Fibroblast of skin of right biceps (primary cell): ENCODE measurements at regions not wholly inside any gene's neighbourhood (a gene's known extent, or its start where the extent isn't known, plus 50 kb on each side); places are given as distances from the start of the nearest gene placed in this dataset.
A peak's percentile ranks its signal among the peaks of the same experiment; 100 is the strongest.
"Not testable (repeated sequence)": the region's sequence is repeated elsewhere in the genome, so short reads cannot be mapped to it uniquely, and the experiment has no call there.

Experiments
- DNase-seq: peaks from one replicate; pipeline ENCODE4 v3.0.0-alpha.2; 2013

DNA sequence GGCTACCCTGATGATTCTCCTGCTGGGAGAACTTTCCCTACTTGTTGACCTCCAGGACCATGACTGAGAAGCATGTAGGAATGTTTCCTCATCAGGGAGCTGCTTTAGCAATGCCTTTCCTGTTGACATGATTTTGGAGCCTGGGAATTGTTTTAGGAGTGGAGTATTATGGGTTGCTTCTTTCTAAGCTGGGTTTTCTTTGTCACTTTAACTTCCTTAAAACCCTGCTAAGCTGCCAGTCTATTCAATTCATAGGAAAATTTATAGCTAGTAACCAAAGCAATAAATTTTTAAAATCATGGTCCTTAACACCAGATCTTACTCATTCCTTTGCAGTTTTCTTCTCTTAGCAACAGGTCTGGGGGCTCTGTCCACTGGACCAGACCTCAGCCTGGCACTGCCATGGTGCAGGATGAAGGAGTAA is 125.6 kb upstream of the TACR1 start:
- DNase-seq: no peak

DNA sequence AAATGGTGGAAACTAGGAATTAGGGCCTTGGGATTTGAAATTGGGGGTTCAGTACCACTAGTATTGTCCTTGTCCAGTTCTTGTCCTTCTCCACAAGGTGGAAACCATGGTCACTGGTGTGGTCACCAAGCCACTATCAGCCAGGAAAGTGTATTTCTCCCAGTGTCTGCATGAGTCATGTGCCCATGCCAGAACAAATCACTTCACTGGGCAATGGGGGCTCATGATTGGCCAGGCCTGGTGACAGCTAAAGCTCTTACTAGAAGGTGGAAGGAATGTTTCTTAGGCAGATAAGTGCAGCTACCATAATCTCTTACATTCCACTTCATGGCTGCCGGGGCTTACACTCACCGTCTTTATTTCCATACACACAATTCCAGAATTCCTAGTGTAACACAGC is 124.8 kb upstream of the TACR1 start:
- DNase-seq: peak; percentile 26

DNA sequence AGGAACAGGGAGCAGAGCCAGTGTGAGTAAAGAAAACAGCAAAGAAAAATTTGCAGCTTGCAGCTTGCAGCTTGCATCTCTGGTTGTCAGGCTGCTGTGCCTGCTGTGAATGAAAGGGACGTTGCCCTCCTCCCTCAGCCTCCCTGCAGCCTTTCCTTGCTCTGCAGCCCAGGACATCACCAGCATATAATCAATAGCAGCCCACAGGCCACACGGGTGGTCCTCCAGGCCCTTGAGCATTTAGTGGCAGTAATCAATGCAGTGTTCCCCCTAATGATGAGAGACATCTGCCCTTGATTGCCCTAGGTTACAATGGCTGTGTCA is 122.2 kb upstream of the TACR1 start:
- DNase-seq: no peak

DNA sequence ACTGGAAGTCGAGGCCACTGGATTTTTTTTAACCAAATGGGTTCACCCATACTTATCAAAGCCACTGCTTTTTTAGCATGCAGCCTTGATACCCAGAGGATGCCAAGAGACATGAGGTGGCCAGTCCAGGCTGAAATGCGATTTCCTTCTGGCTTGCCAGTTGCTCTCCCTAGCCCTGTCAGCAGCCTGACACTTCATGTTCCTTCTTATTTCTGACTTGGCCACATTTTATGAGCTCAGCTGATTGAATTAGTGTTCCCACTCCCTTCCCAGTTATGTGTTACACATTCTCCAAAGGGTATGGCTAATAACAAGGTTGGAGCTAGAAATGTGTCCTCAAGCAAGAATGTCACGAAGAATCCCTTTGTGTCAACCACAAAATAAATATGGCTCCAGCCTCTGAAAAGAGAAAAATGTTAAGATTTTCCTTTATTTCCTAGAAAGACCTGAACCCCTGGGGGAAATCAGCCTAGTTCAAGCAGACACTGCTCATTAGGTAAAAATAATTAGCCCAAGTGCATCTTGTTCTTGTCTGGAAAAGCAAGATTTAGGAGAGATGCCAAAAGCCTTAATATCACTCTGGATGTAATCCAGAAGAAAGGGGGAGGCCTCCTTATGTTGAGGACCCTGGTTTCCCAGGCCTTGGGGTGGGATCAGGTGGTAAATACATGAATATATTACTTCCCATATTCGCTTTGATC is 121.7 kb upstream of the TACR1 start:
- DNase-seq: peak; percentile 23

DNA sequence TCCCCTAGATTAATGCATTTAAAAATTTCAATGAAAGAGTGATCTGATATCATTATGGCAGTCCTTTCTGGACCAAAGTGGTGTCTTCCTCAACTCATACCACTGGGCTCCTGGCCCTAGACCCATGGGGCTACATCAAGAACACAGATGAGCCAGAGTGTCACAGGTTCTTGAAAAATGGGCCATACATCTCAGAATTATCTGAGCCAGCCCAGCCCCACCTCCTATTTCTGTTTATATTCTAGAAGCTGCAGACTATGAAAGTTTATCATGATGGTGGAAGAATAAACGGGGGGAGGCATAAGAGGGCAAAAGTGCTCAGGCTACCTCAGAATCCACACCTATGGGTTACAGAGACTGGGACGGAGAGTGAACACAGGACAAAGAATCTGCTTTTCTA is 120.6 kb upstream of the TACR1 start:
- DNase-seq: no peak

DNA sequence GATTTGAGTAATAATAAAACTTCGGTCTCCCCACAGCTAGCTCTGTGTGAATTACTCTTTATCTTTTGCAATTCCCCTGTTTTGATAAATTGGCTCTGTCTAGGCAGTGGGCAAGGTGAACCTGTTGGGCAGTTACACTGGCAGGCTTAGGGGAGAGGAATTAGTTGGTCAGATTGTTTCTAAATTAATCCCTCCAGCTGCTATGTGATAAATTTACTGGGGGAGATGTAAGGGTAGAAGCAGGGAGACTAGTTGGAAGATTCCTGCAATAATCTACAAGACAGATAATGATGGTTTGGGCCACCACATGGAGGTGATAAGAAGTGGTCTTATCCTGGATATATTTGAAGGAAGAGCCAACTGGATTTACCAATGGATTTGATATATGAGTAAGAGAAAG is 118.5 kb upstream of the TACR1 start:
- DNase-seq: no peak

DNA sequence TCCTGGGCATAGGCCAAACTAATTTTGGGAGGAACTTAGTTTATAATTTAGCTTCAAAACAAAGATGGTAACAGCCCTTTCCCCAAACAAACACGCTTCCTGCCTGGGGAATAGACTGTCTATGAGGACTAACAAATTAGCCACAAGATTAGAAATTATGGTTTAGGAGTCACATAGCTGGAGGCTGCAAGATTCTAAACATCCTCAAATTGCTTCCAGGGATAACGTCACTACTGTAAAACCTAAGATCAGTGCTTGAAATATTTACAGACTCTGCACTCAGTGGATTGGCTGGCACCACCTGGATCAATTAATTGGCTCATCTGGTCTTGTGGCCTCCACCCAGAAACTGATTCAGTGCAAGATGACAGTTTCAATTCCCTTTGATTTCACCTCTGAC is 118.0 kb upstream of the TACR1 start:
- no peak for DNase-seq

DNA sequence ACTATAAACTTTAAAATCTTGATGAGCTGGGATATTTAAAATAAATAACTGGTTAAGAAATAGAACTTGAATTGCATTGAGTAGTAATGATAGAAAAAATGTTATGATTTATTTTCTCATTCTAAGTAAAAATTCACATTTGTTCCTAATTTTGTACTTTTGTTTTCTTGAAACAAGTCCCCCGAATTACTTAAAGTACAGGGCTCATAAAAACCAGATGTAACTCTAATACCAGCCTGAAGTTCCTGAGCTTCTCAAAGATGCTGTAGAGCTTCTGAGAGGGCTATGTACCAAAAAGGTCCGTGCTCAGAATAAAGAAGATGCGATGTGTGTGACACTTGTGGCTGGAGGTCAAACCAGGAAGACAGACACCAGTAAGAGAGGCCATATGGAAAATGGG is 116.1 kb upstream of the TACR1 start:
- DNase-seq: no peak

DNA sequence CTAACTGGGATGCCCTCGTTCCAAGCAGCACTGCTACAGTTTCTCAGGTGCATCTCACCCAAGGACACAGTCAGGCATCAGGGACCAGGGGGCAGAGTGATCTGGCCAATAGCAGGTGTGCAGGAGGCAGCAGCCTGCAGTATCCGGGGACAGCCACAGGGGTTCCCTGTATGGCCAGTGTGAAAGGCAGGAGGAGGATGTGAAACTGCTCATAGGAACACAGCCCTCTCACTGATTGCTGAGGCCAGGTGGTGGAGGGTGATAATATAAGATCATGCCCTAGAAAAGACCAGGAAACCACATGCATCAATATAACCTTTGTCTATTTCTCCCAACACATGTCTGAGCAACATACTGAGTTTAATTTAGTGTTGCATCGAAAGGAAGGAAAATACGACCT is 112.7 kb upstream of the TACR1 start:
- no peak for DNase-seq

DNA sequence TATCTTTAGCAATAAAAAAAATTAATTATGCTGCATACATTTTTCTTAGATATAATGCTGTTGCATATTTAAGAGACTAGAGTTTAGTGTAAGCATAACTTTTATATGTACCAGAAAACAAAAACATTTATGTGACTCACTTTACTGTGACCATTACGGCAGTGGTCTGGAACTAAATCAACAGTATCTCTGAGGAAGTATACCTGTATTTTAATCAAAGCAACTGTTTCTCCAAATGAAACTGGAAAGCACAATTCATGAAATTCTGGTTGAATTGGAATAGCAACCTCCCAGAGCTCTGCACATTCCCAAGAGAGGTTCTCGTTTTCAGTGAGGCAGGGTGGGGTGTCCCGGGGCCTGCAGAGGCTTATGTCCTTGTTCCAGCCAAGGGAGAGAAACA is 112.2 kb upstream of the TACR1 start:
- DNase-seq: no peak

DNA sequence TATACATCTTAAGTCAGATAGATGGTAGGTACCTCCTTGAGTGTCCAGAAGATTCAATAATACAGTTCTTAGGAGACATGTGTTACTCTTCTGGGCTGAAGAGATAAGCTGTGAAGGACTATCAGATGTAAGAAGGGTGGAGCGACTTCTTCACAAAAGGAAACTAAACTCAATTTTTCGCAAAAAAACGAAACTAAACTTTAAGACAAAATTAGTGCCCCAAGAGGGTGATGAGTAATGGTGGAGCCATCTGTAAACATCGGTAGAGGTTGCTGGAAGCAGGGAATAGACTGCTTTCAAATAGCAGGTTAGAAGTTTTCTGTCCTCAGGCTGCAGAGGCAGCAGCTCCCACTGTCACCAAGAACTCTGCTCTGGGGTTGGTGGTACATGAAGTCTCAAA is 111.6 kb upstream of the TACR1 start:
- DNase-seq: peak; percentile 31

DNA sequence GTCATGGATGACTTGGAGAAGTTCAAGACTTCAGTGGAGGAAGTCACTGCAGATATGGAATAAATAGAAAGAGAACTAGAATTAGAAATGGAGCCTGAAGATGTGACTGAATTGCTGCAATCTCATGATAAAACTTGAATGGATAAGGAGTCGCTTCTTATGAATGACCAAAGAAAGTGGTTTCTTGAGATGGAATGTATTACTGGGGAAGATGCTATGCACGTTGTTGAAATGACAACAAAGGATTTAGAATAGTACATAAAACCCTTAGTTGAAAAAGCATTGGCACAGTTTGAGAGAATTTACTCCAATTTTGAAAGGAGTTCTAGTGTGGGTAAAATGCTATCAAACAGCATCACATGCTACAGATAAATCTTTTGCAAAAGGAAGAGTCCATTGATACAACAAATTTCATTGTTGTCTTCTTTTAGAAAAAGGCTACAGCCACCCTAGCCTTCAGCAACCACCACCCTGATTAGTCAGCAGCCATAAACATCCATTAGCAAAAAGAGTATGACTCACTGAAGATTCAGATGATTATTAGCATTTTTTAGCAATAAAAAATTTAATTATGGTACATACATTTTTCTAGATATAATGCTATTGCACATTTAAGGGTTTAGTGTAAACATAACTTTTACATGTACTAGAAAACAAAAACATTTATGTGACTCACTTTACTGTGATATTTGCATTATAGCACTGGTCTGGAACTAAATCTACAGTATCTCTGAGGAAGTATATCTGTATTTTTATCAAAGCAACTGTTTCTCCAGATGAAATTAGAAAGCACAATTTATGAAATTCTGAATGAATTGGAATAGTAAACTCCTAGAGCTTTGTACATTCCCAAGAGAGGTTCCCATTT is 110.5 kb upstream of the TACR1 start:
- DNase-seq: peak; percentile 50

DNA sequence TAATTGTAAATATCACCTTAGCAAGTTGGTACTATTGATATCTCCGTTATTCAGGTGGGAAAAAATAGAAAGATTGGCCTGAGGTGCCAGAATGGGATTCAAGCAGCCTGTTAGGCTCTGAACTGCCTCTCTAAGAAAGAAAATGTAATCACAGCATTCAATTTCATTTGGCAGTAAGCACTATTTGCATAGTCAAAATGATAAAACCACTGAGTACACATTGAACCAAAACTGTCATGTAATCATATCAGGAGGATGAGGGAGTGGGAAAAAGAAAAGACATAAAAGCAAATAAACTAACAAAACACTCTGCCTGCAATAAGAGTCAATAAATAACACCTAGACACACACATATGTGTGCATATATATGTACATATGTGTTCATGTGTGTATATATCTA is 103.9 kb upstream of the TACR1 start:
- no peak for DNase-seq

DNA sequence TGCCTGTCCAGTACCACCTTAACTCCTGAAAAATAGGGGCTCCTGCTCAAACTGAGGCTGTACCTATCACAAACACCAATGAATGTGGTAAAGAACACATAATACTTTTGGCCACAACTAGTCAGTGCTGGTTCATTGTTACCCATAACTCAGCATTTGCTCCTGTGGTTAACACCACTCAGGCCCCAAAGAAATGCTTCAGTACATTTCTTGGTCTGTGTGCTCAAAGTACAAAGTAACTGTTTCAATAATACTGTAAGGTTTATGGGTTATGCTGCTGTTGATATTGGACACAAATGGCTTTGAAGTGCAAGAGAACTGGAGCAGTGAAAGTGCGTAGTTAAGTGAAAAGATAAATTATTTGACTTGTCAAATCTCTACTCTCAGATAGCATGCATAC is 95.0 kb upstream of the TACR1 start:
- DNase-seq: no peak

DNA sequence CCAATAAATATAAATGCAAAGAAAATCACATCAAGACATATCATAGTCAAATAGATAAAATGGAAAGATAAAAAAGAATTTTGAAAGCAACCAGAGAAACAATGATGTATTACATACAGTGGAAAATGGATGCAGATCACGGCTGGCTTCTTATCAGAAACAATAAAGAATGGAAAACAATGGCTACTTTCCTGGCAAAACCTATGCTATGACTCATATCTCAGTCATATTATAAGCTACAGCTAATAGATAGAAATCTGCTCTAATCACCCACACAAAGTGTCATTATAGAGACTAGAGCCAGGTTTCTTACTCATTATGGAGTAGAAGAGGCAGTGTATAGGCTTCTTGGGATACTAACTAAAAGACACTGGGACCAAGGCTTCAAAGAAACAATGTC is 93.5 kb upstream of the TACR1 start:
- DNase-seq: peak; percentile 85

DNA sequence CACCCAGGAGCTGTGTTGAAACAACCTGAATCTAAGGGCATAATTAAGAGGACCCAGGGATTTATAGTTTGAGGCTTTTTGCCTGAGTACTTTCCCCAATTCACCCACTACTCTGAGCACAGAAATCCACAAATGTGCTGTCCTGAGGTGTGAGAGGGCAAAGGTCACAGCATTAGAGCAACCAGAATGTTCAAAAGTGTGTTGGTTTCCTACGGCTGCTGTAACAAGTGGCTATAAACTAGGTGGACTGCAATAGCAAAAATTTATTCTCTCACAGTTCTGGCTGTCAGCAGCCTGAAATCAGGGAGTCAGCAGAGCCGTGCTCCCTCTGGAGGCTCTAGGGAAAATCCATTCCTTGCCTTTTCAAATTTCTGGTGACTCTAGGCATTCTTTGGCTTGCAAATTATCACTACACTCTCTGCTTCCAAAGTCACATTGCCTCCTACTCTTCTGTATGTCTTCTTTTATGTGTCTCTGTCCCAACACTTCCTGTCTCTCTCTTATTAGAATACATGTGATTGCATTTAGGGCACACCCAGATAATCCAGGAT is 91.4 kb upstream of the TACR1 start:
- peak; percentile 48 for DNase-seq

DNA sequence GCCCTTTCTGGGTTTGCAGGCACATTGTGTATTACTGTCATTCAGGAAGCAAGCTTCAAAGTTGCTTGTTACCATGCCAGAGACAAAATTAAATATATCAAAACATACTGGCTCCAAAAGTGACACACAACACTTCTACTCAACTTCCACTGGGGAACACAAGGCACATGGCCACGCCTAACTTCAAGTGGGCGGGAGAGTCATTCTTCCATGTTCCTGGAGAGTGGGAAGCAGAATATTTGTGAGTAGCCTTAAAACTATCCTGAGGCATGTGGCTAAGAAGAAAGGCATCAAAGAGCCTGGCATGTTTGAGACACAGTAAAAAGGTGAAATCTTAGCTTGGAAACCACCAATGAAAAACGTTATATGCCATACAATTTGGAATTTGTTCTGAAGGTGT is 90.5 kb upstream of the TACR1 start:
- DNase-seq: peak; percentile 51

DNA sequence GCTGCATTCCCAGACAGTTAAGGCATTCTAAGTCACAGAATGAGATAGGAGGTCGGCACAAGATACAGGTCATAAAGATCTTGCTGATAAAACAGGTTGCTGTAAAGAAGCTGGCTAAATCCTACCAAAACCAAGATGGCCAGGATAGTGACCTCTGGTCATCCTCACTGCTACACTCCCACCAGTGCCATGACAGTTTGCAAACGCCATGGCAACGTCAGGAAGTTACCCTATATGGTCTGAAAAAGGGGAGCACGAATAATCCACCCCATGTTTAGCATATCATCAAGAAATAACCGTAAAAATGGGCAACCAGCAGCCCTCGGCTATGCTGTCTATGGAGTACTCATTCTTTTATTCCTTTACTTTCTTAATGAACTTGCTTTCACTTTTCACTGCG is 89.9 kb upstream of the TACR1 start:
- DNase-seq: not testable (repeated sequence)

DNA sequence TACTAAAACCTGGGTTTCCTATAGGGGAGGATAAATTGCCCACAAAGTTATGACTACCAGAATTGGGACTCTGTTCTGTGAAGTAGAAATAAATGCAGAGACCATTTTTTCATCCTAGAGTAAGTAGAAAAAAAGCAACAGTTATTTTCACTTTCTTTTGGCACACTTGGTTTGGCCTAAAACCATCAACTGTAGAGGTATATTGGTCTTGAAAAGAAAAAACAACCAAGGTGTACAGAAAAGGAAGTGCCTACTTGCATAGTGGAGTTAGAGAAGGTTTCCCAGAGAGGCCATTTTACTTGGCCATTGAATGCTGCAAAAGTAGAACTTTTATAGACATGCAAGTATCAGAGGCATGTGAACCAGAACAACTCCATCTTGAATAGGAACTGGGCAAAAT is 89.4 kb upstream of the TACR1 start:
- DNase-seq: no peak

DNA sequence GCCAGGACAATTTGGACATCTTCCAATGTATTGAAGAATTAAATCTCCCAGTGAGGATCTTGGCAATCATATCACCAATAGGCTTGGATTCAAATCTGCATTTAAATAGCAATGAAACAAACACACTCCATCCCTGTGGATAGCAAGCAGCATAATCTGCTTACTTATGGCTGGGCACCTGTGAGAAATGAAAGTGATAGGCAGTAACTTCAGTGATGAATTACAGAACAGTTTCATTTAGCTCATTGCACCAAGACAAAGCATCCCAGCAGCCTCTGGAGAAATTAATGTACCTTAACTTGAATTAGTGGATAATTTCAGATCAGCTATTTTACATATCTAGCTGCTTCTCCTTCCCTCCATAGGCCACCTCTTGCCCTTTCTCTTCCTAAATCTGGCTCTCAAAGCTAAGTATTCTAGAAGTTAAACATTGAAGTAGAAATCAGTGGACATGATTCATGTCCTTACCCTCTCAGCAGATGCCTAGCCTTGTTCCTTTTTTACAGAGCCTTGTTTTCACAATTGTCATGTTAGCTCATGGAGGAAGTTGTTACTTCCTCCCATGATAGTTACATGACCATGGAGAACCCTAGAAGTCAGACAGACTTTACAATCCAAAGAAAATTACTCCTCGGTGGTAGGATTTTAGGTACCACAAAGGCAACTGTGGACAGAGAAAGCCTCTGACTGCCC is 88.5 kb upstream of the TACR1 start:
- no peak for DNase-seq

DNA sequence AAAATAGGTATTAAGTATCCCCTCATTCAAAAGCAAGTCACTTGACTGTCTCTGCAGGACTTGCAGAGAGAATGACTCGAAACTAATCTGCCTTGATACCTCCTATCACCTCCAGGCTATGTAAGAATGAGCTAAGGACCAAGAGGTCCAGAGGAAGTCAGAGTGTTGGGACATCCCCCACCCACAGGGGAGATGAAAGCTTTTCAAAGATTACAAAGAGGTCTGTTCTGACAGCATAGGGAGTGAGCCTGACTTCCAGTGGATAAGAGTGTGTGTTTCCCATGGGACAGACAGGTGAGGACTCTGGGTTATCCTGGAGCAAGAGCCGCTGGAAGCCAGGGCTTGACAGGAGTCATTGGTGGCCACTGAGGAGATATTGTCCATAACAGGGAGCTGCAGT is 85.0 kb upstream of the TACR1 start:
- no peak for DNase-seq

DNA sequence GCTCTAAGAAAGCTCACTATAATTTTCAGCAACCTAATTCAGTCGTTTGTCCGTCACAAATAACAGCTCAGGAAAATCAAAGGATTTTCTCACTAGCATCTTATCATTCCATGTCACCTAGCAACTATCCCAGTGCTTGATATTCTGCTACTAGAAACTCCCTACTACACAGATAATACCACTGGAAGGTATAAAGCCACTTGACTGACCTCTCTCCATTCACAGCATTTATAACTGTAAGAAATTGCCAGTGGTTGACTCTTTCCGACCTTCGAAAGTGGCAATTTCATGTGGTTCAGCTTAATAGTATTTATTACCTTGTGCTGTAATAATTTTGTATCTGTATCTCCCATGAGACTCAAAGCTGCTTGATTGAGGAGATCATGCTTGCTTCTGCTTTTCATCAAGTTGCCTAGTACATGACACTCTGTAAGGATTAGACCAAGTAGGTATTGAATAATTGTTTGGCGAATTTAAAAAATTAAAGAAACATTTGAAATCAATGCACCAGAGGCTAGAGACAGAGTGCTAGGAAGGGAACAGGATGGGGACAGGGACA is 79.6 kb upstream of the TACR1 start:
- no peak for DNase-seq

DNA sequence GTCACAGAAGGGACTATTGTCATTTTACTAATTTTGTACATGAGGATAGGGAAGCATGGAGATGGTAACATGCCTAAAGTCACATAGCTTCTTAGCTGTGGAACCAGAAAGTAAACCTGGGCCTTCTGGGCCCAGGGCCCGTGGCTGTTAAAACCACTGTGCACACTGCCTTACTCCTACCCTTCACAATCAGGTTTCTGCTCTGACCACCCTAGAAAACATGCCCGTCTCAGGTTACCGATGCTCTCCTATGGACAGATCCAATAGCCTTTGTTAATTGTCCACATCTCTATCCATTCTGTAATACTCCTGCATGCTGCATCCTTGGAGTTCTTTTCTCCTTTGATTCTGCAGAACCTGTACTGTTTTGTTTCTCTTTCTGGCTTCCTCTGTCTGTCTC is 79.0 kb upstream of the TACR1 start:
- DNase-seq: no peak

DNA sequence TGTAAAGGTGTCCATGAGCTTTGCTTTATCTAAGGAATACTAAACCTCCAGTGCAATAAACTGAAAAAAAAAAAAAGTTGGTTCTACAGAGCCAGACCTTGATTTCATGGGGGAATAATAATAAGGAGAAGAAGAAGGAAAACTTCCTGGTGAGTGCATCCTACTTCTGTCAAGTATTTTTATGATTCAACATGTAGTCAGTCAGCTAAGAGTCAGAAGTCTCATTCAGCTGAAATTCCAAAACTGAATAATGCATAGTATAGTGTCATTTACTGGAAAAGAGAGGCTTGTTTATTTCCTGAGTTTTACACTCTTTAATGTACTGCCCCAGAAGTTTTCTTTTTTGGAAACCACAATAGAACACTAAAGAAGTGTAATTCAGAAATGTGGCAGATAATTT is 77.8 kb upstream of the TACR1 start:
- DNase-seq: peak; percentile 85
